Stimulated activated CD8-positive, alpha-beta memory T cell treated with anti-CD3 and anti-CD28 coated beads, Interleukin-7, amount 100 ng/mL, for 48 hours (primary cell): ENCODE measurements at regions not wholly inside any gene's neighbourhood (a gene's known extent, or its start where the extent isn't known, plus 50 kb on each side); places are given as distances from the start of the nearest gene placed in this dataset.

Experiments
- DNase-seq, 2 donors: peaks; one replicate each; pipeline ENCODE4 v3.0.0-alpha.2; 2020; ENCODE audit warnings: low read depth in 1 of 2; ENCODE audit errors: extremely low read depth in 1 of 2

DNA sequence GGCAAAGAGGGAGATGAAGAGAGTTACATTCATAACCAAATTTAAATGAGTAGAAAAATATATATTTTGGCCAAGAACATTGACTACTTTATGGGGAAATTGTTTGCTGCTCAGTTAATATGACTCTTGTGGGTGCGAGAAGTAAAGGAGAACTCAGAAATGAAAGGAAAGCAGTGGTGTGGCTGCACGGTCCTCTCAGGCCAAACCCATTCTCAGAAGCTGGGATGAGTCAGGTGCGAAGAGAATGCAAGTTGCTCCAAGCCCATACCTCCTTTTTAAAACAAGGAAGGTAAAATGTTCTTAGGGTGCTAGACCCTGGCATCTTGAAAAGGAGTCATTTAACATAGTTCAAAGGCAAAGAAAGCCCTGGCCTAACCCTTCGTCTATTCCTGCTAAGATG, 258.6 kb downstream of the RAD51AP2 start:
- no peak for DNase-seq

DNA sequence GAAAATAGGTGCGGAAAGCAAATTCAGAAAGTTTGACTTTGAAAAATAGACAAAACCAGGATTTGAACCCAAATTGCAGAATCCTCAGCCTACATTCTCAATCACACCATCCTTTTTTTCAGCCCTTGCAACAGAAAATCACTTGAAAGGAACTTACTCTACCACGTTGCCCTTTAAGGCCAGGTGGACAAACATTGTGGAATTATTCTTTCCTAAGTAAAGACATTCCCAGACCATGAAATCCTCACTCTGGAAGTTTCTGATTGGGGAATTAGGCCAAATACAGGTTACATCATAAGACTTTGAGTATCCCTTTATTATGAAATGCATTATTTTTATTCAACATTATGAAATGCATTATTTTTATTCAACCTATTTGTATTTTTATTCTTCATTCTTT, 259.4 kb downstream of the RAD51AP2 start:
- no peak for DNase-seq

DNA sequence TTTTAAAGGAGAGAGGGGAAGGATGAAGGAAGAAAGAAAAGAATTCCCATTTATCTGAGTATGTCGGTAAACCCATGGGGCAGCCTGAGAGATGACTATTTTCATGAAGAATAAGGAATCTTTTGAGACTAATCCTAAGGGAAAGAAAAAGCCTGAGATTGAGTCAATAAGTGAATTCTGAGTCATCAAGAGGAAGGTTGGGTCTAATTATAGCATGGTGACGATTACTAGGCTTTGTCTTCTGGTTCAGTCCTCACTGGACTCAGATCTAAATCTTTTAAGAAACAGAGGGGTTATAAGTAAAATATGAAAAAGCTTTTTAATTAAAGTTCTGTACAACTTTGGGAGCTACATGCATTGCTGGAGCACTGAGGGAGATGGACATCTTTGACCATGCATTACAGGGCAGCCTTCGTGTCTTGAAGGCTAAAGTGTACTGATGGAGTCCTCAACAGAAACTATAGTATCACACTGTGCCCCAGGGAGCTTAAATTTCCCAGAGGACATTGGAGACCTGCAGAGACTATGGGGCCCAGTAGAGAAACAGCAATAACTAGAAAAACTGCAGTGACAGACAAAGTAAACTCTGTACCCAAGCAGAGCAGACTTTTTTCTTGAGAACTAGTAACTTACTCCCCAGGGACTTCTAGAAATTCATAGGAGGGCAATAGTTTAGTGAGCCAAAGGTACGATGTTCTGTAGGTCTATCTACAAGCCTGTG, 260.9 kb downstream of the RAD51AP2 start:
- no peak for DNase-seq

GRCh38 chr2:17255071-17255470, 263.2 kb downstream of the RAD51AP2 start:
- DNase-seq, result no peak

GRCh38 chr2:17254421-17254820, 263.8 kb downstream of the RAD51AP2 start:
- no peak for DNase-seq

- DNase-seq, result no peak
Measured at GRCh38 chr2:17252258-17252657, 266.0 kb downstream of the RAD51AP2 start.

- DNase-seq, result no peak
Measured at GRCh38 chr2:17251171-17251570, 267.1 kb downstream of the RAD51AP2 start.

DNA sequence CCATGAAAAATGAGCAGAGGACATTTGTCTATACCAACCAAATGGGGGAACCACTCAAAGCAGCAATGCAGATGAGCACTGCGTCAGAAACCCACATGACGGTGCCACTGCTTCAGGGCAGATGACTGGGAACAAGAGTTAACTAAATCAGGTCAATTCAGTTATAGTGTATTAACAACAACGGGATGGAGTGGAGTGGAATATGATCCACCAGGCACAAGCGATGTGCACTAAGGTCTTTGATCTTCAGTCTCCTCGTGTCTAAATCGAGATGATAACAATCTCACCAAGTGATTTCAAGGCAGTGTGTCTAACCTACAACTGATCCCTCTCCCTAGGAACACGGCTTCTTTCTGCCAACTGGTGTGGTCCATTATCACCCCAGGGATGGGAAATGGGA, 269.0 kb downstream of the RAD51AP2 start:
- DNase-seq, result no peak

GRCh38 chr2:17245906-17246305, 272.3 kb downstream of the RAD51AP2 start:
- DNase-seq, result no peak

GRCh38 chr2:17242813-17243485, 275.3 kb downstream of the RAD51AP2 start:
- DNase-seq, result no peak

GRCh38 chr2:17239550-17239949, 278.7 kb downstream of the RAD51AP2 start:
- no peak for DNase-seq

DNA sequence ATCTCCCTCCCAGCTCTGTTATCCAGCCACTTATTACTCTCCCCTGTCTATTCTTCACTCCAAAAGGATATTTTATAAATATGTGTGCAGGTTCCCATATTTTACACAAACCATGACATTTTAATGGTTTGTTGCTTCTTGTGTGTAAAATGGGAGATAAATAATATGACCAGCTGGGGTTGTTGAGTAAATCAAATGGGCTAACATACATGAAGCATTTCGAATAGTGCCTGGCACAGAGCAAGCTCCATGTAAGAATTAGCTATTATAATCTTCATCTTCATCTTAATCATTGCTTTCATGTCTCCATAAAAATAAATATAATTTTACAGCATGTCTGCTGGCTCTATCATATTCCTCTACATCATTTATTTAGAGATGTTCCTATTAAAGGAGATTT, 283.1 kb downstream of the RAD51AP2 start:
- DNase-seq, result no peak

DNA sequence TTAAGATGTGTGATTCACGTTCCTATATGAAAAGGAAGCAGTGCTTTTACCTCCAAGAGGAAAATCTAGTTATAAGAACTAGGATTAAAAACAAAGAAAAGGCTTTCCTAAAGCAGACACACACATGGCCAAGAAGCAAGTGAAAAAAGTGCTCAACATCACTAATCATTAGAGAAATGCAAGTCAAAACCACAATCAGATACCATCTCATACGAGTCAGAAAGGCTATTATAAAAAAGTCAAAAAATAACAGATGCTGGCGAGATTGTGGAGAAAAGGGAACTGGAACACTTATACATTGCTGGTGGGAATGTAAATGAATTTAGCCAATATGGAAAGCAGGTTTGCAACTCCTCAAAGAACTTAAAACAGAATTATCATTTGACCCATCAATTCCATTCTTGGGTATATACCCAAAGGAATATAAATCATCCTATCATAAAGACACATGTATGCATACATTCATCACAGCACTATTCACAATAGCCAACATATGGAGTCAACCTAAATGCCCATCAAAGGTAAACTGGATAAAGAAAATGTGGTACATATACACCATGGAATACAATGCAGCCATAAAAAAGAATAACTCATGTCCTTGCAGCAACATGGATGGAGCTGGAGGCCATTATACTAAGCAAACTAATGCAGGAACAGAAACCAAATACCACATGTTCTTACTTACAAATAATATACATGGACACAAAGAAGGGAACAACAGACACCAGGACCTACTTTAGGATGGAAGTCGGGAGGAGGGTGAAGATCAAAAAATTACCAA, 285.3 kb downstream of the RAD51AP2 start:
- DNase-seq, result no peak

GRCh38 chr2:17231394-17231965, 286.8 kb downstream of the RAD51AP2 start:
- no peak for DNase-seq

DNA sequence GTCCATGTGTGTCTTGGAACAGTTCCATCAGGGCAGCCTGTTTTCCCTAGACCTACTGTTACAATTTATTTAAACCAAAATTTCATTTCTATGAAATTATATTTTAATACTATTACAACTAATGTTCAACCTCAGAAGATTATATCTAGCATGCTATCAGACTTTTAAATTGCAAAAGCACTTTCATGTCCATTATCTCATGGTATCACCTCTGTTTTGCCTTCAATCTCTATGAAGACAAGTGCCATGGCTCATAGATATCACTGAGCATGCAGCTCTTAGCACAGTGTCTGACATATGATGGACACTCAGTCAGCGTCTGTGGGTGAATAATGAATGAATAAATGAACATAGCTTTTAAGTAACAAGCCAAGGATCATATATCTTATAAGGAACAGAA, 288.8 kb downstream of the RAD51AP2 start:
- no peak for DNase-seq

DNA sequence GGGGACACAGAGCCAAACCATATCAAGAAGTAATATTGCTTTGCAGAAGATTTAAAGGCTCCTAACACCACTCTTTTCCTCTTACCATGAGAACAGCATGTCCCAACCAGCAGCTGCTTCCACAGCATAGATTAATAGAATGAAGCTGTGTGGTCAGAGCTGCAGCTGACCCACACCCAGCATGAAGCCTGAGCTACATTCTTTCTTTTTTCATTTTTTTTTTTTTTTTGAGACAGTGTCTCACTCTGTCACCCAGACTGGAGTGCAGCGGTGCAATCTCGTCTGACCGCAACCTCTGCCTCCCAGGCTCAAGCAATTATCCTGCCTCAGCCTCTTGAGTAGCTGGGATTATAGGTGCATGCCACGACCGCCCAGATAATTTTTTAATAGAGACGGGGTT, 289.8 kb downstream of the RAD51AP2 start:
- DNase-seq, result no peak

DNA sequence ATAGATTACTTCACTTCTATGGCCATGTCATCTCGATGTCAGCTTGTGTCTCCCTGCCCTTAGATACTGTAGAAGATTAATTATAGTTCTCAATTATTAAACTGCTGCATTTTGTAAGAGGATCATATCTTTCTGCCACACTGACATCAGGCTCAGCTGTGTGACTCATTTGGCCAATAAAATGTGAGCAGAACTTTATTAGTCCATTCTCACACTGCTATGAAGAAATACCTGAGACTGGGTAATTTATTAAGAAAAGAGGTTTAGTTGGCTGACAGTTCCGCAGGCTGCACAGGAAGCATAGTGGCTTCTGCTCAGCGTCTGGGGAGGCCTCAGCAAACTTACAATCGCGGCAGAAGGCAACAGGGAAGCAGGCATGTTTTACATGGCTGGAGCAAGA, 290.4 kb downstream of the RAD51AP2 start:
- DNase-seq, result no peak

GRCh38 chr2:17226941-17227490, 291.2 kb downstream of the RAD51AP2 start:
- DNase-seq, result no peak

- DNase-seq, result no peak
Measured at GRCh38 chr2:17223211-17223610, 295.0 kb downstream of the RAD51AP2 start.

DNA sequence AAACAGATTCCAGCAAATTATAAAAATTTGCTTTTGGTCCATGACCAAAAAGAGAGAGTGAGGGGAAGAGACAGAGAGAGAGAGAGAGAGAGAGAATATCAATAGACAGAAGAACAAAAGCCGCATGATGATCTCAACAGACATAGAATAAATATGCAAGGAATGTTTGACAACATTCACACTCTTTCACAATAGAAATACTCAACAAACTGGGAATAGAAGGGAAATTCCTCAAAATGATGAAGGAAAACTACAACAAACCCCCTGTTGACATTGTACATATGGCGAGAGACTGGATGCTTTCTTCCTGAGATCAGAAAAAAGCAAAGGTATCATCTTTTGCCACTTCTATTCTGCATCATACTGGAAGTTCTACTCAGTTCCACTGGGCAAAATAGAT, 309.7 kb downstream of the RAD51AP2 start:
- DNase-seq, result no peak

- no peak for DNase-seq
Measured at GRCh38 chr2:17206771-17207170, 311.5 kb downstream of the RAD51AP2 start.
